AG04450 (cell line): ENCODE measurements at regions not wholly inside any gene's neighbourhood (a gene's known extent, or its start where the extent isn't known, plus 50 kb on each side); places are given as distances from the start of the nearest gene placed in this dataset.

Experiments
- CTCF ChIA-PET: fragments of 300-600, 350-600 bp; formaldehyde crosslinking; extraction: SDS; loops from one replicate; lab custom pipeline; 2022; ENCODE audit warnings: antibody characterized with exemption, inconsistent platforms; lab: Charles Lee
- POLR2A ChIA-PET: fragments of 350-600 bp; formaldehyde crosslinking; extraction: SDS; loops from one replicate; lab custom pipeline; 2021; ENCODE audit warnings: antibody characterized with exemption, inconsistent platforms; lab: Yijun Ruan, JAX
- DNase-seq: peaks from one replicate; pipeline ENCODE4 v3.0.0-alpha.2; 2011; ENCODE audit warnings: low read depth, low spot score
- H3K27ac ChIP-seq: one replicate; pipeline ENCODE4 v1.5.1; 2012; ENCODE audit warnings: low read depth, low read length, control low read depth
- H3K27me3 ChIP-seq: one replicate; pipeline ENCODE4 v1.6.0; 2012; ENCODE audit warnings: low read length; ENCODE audit not compliant: control insufficient read depth, insufficient read depth
- H3K4me3 ChIP-seq: 2 replicates; pipeline ENCODE4 v1.5.1; 2011; ENCODE audit warnings: mild to moderate bottlenecking, low read depth, low read length, control low read depth
- H3K9me3 ChIP-seq: 2 replicates; pipeline ENCODE4 v1.5.1; 2012; ENCODE audit warnings: low read length; ENCODE audit not compliant: control insufficient read depth, insufficient read depth
- CTCF ChIP-seq: IDR thresholded peaks from 2 replicates; pipeline ENCODE4 v1.5.1; 2011; ENCODE audit warnings: low read depth, low read length, control low read depth, inconsistent platforms

- CTCF ChIA-PET = no interaction called here
- TF ChIP-seq CTCF = no peak
- H3K9me3 ChIP-seq = no peaks in the 10 kb centered on the region
- H3K27ac ChIP-seq = no peak overlapping the region
- DNase-seq = no peak
- no peaks in the 10 kb centered on the region for H3K27me3 ChIP-seq
- H3K4me3 ChIP-seq = no peak overlapping the region
- POLR2A ChIA-PET = no interaction called here
Observed at GRCh38 chr15:91461377-91461776, 361.3 kb downstream of the SV2B start.

GRCh38 chr15:91465086-91465485 is 365.0 kb downstream of the SV2B start:
- Histone ChIP-seq H3K4me3 (no peak overlapping the region), H3K27ac (no peak overlapping the region), H3K27me3 (no peaks in the 10 kb centered on the region), H3K9me3 (no peaks in the 10 kb centered on the region)
- TF ChIP-seq CTCF = no peak
- POLR2A ChIA-PET = no interaction called here
- no peak for DNase-seq
- CTCF ChIA-PET = no interaction called here

GRCh38 chr15:91465696-91466095 is 365.6 kb downstream of the SV2B start:
- ChIA-PET CTCF (no interaction called here), POLR2A (no interaction called here)
- DNase-seq = no peak
- no peaks in the 10 kb centered on the region for H3K27me3 ChIP-seq
- no peak for TF ChIP-seq CTCF
- no peaks in the 10 kb centered on the region for H3K9me3 ChIP-seq
- H3K27ac ChIP-seq = no peak overlapping the region
- no peak overlapping the region for H3K4me3 ChIP-seq

GRCh38 chr15:91468871-91469580 is 369.0 kb downstream of the SV2B start:
- H3K4me3 ChIP-seq = no peak overlapping the region
- no peak overlapping the region for H3K27ac ChIP-seq
- no peak for DNase-seq
- no peaks in the 10 kb centered on the region for H3K9me3 ChIP-seq
- POLR2A ChIA-PET = no interaction called here
- no peaks in the 10 kb centered on the region for H3K27me3 ChIP-seq
- no peak for TF ChIP-seq CTCF
- CTCF ChIA-PET = interaction anchor here (0.6 to 0.9 kb wide), 2 partner anchors 45 to 380 kb away, joined by 3 read pairs; no protein-coding TSS in a partner anchor

- CTCF ChIA-PET = interaction anchor here (0.6 kb wide), 1 partner anchor 46 kb away, joined by 3 read pairs; no protein-coding TSS in a partner anchor
- TF ChIP-seq CTCF = no peak
Observed at GRCh38 chr15:91469632-91470567, 369.8 kb downstream of the SV2B start.

More at GRCh38 chr15:91469632-91470567, 369.8 kb downstream of the SV2B start:
- DNase-seq = no peak
- Histone ChIP-seq H3K4me3 (no peak overlapping the region), H3K27ac (no peak overlapping the region), H3K9me3 (no peaks in the 10 kb centered on the region), H3K27me3 (no peaks in the 10 kb centered on the region)
- POLR2A ChIA-PET = no interaction called here
